ENCODE measurements at regions not wholly inside any gene's neighbourhood (a gene's known extent, or its start where the extent isn't known, plus 50 kb on each side); places are given as distances from the start of the nearest gene placed in this dataset.

DNA sequence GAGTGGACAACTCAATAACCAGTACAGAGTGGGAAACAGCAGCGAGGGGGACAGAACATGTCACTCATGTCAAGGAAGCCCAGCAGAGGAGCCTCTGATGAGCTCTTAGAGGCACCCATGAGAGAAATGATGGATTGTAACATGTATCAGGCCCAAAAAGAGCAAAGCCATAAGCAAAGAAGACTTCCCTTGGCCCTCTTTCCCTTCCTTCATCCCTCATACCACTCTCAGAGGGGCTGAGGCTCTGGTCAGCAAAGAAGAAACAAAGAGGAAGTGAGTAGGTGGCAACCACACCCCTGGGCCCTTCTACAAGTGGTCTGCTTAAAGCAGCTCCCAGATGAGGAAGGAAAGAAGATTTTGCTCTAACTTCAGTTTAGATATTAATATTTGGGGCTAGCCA lies 112.8 kb downstream of the CDC42EP3 start:
- TF ChIP-seq CTBP1 (IDR thresholded peaks at IDR 0.05; ENCODE audit: borderline replicate concordance), result no peak
- TF ChIP-seq HDGF (IDR thresholded peaks at IDR 0.05; ENCODE audit: borderline replicate concordance), result no peak
- no peak for TF ChIP-seq ARNT (IDR thresholded peaks at IDR 0.05)
- no peak for TF ChIP-seq FOXM1 (IDR thresholded peaks at IDR 0.05; ENCODE audit: borderline replicate concordance)
- TF ChIP-seq, protein P1, sequence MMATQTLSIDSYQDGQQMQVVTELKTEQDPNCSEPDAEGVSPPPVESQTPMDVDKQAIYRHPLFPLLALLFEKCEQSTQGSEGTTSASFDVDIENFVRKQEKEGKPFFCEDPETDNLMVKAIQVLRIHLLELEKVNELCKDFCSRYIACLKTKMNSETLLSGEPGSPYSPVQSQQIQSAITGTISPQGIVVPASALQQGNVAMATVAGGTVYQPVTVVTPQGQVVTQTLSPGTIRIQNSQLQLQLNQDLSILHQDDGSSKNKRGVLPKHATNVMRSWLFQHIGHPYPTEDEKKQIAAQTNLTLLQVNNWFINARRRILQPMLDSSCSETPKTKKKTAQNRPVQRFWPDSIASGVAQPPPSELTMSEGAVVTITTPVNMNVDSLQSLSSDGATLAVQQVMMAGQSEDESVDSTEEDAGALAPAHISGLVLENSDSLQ (IDR thresholded peaks at IDR 0.05), result no peak
- ChIA-PET CTCF (no interaction called here), POLR2A (no interaction called here)
- DNase-seq (ENCODE audit: extremely low spot score), result no peak

DNA sequence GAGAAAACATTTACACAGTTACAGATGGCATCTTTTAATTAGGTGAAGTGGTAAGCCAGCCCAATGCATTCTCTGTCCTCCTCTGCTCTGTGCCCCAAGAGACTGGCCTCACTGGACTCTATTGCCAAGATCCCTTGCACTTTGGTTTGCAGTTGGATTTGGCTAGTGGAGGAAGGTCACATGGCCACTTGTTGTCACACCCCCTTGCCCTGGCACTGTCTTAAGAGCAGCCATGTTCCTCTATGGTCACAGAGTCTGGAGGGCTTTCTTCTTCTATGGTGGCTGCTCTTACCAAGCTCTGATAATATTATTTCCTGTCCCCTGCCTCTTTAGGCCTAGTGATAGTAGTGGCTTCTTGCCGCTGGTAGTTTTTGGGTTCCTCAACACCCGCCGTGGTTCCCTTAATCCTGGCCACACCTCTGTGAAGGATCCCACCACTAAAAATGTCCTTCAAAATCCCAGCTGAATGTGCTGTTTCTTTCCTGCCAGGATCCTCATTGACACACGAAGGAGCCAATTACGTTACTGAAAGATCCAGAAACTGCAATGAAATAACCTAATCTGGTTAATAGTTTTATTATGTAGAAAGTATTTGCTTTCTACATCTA lies 111.1 kb downstream of the CDC42EP3 start:
- ChIA-PET CTCF (no interaction called here), POLR2A (no interaction called here)
- no peak for TF ChIP-seq NFRKB (IDR thresholded peaks at IDR 0.05)
- DNase-seq (ENCODE audit: extremely low spot score), result no peak

DNA sequence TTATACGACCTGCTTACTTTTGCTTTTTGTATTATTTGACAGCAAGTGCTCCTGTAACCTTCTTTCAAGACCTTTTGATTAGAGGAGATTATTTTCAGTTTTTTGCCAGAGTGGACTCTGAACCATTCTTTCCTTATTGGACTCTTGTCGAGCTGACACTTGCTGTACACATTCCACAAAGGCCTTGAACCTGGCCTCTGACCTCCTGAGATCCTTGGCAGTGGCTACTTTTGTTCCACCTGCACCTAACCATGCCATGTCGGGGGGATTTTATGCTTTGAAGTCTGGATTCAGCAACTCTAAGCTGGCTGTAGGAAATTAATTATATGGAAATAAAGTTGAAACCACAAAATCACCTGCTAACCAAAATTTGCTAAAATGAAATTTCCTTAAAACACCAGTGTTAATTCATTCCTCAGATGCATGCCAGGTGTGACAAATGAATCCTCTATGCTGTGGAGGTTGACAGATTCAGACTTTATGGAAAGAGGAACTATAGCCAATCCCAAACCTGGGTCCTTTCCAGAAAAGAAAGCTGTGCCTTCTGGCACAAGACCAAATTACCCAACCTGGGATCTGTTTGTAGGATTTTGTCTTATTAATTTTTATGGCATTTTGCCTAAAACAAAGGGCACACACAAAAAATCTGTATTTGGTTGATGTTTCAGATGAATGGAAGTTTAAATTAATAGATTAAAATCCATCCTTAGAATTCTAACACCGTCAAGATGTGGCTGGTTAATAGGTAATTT lies 110.4 kb downstream of the CDC42EP3 start:
- POLR2A ChIA-PET, result no interaction called here

DNA sequence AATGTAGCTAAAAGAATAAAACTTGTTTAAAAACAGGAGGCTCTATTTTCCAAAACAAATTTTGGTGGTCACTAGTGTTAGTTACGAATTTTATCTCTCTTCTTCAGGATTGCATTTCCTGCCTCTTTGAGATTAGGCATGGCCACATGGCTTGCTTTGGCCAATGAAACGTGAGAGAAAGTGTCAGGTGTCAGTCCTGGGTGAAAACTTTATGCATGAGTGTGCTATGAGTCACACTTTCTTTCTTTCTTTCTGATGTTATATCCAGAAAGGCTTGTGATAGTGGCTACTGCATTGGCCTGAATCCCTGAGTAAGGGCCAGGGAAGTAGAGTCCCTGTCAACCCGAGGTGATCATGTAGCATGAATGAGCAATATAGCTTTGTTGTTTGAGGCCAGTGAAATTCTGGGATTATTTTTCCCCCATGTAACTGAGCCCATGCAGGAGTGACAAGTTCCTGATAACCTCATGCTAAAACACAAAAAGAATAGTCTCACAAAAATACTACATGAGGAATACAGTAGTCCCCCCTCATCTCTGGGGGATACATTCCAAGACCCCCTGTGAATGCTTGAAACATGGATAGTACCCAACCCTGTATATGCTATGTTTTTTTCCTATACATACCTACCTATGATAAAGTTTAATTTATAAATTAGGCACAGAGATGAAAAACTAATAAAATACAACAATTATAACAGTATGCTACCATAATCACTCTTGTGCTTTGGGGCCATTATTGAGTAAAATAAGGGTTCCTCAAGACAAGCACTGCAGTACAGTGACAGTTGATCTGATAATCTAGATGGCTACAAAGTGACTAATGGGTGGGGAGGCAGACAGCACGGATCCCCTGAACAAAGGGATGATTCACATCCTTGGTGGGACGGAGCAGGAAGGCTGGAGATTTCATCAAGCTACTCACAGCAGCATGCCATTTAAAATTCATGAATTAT lies 109.5 kb downstream of the CDC42EP3 start:
- TF ChIP-seq FOXK2 (IDR thresholded peaks at IDR 0.05) (no peak), BHLHE40 (IDR thresholded peaks at IDR 0.05; ENCODE audit: borderline replicate concordance) (no peak), ZNF384 (IDR thresholded peaks at IDR 0.05) (no peak), FOXA1 (IDR thresholded peaks at IDR 0.05) (no peak), FOXM1 (IDR thresholded peaks at IDR 0.05; ENCODE audit: borderline replicate concordance) (no peak)
- peak; percentile 18 for DNase-seq (ENCODE audit: extremely low spot score)
- ChIA-PET POLR2A (no interaction called here), CTCF (no interaction called here)

More for the DNA sequence above, 110.4 kb downstream of the CDC42EP3 start:
- CTCF ChIA-PET, result no interaction called here
- TF ChIP-seq ELF4 (IDR thresholded peaks at IDR 0.05) (no peak), CTBP1 (IDR thresholded peaks at IDR 0.05; ENCODE audit: borderline replicate concordance) (no peak), FOXK2 (IDR thresholded peaks at IDR 0.05) (no peak), BHLHE40 (IDR thresholded peaks at IDR 0.05; ENCODE audit: borderline replicate concordance) (no peak), FOXA1 (IDR thresholded peaks at IDR 0.05) (no peak), LEF1 (IDR thresholded peaks at IDR 0.05; ENCODE audit: borderline replicate concordance) (no peak), SUZ12 (IDR thresholded peaks at IDR 0.05) (no peak), FOXM1 (IDR thresholded peaks at IDR 0.05; ENCODE audit: borderline replicate concordance) (no peak), NFRKB (IDR thresholded peaks at IDR 0.05) (no peak), SP1 (IDR thresholded peaks at IDR 0.05) (no peak)
- DNase-seq (ENCODE audit: extremely low spot score), result no peak

DNA sequence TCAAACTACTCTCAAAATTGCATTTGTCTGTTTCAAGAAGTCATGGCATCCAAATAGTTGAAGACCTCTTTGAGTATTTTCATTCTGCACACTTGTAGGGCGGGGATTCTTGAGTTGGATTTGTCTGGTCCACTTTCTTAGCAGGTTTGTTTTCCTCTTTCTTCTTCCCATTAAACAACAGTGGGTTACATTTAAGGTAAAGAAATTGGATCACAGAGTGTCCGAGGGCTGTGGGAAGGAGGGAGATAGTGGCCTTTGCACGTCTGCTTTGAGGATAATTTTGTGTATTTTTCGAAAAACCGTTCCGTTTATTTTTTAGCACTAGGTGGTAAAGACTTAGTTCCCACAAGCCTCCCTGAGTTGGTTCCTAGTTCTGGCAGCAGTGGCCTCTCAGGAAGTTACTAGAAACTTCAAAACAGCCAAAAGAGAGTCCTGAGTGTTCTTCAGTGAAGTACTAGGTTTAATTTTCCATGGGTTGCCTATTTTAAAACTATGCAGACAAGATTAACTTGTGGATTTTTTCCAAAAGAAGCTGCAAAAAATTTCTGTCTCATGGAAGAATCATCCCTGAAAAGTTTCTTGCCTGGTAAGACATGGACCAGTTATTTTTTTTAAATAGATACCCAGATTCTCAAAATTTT lies 107.9 kb downstream of the CDC42EP3 start:
- DNase-seq (ENCODE audit: extremely low spot score), result no peak
- ChIA-PET CTCF (no interaction called here), POLR2A (no interaction called here)
- TF ChIP-seq HDGF (IDR thresholded peaks at IDR 0.05; ENCODE audit: borderline replicate concordance), result no peak
- TF ChIP-seq, protein P1 (IDR thresholded peaks at IDR 0.05), result no peak
- TF ChIP-seq FOXM1 (IDR thresholded peaks at IDR 0.05; ENCODE audit: borderline replicate concordance), result no peak
- TF ChIP-seq BHLHE40 (IDR thresholded peaks at IDR 0.05; ENCODE audit: borderline replicate concordance), result no peak
- TF ChIP-seq SP1 (IDR thresholded peaks at IDR 0.05), result no peak
- no peak for TF ChIP-seq ARNT (IDR thresholded peaks at IDR 0.05)
- no peak for TF ChIP-seq SUZ12 (IDR thresholded peaks at IDR 0.05)
- TF ChIP-seq TARDBP (IDR thresholded peaks at IDR 0.05), result no peak

DNA sequence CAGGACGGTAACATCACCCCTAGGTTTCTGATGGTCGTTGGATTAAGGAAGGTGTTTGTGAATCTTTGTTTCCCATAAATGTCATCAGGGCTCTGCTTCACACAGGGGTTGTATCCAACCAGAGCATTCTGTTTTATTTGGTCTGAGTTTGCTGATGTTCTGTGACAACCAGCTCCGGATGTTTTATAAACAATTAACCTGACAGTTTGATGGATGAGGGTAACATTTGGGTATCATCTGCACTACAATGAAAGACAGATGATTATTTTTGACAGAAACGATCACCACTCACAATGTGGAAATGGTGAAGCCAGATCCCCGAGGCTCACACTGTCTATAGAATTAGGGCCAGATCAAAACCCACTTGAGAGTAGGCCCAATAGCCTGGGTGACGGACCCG lies 107.1 kb downstream of the CDC42EP3 start:
- TF ChIP-seq, protein P1 (IDR thresholded peaks at IDR 0.05), result no peak
- TF ChIP-seq FOXK2 (IDR thresholded peaks at IDR 0.05) (no peak), ARNT (IDR thresholded peaks at IDR 0.05) (no peak), ELF4 (IDR thresholded peaks at IDR 0.05) (no peak), HDGF (IDR thresholded peaks at IDR 0.05; ENCODE audit: borderline replicate concordance) (no peak), CTBP1 (IDR thresholded peaks at IDR 0.05; ENCODE audit: borderline replicate concordance) (no peak), SP1 (IDR thresholded peaks at IDR 0.05) (no peak), ZNF384 (IDR thresholded peaks at IDR 0.05) (no peak), TARDBP (IDR thresholded peaks at IDR 0.05) (no peak), NFRKB (IDR thresholded peaks at IDR 0.05) (no peak), SUZ12 (IDR thresholded peaks at IDR 0.05) (no peak), FOXA1 (IDR thresholded peaks at IDR 0.05) (no peak), L3MBTL2 (conservative IDR thresholded peaks at IDR 0.05) (no peak), LEF1 (IDR thresholded peaks at IDR 0.05; ENCODE audit: borderline replicate concordance) (no peak), FOXM1 (IDR thresholded peaks at IDR 0.05; ENCODE audit: borderline replicate concordance) (no peak), BHLHE40 (IDR thresholded peaks at IDR 0.05; ENCODE audit: borderline replicate concordance) (no peak)
- CTCF ChIA-PET, result no interaction called here
- no peak for DNase-seq (ENCODE audit: extremely low spot score)
- POLR2A ChIA-PET, result no interaction called here

Data from HEK293T (cell line).